ENCODE measurements at regions not wholly inside any gene's neighbourhood (a gene's known extent, or its start where the extent isn't known, plus 50 kb on each side); places are given as distances from the start of the nearest gene placed in this dataset.

GRCh38 chr13:95360464-95361097 is 59.3 kb upstream of the ABCC4 start:
- no peak for TF ChIP-seq CTCF (IDR thresholded peaks at IDR 0.05; ENCODE audit: low read depth, low read length)
- no peak for DNase-seq (ENCODE audit: extremely low read depth, low read depth)

- TF ChIP-seq CTCF (IDR thresholded peaks at IDR 0.05; ENCODE audit: low read depth, low read length) = no peak
- no peak for DNase-seq (ENCODE audit: extremely low read depth, low read depth)
These were observed 60.4 kb upstream of the ABCC4 start for GRCh38 chr13:95361686-95362085.

- no peak for DNase-seq (ENCODE audit: extremely low read depth, low read depth)
- TF ChIP-seq CTCF (IDR thresholded peaks at IDR 0.05; ENCODE audit: low read depth, low read length) = no peak
These were observed 61.4 kb upstream of the ABCC4 start for GRCh38 chr13:95362666-95363065.

GRCh38 chr13:95367309-95367843 is 66.1 kb upstream of the ABCC4 start:
- TF ChIP-seq CTCF (IDR thresholded peaks at IDR 0.05; ENCODE audit: low read depth, low read length) = no peak
- DNase-seq (ENCODE audit: extremely low read depth, low read depth) = no peak

GRCh38 chr13:95368998-95369397 is 67.7 kb upstream of the ABCC4 start:
- TF ChIP-seq CTCF (IDR thresholded peaks at IDR 0.05; ENCODE audit: low read depth, low read length) = no peak
- DNase-seq (ENCODE audit: extremely low read depth, low read depth) = no peak

GRCh38 chr13:95375706-95376105 is 74.5 kb upstream of the ABCC4 start:
- DNase-seq (ENCODE audit: extremely low read depth, low read depth) = no peak
- TF ChIP-seq CTCF (IDR thresholded peaks at IDR 0.05; ENCODE audit: low read depth, low read length) = no peak

GRCh38 chr13:95378603-95379002 is 77.4 kb upstream of the ABCC4 start:
- TF ChIP-seq CTCF (IDR thresholded peaks at IDR 0.05; ENCODE audit: low read depth, low read length) = no peak
- no peak for DNase-seq (ENCODE audit: extremely low read depth, low read depth)

Measured in AG09319 (cell line).